HG03354 (cell line): ENCODE measurements at regions not wholly inside any gene's neighbourhood (a gene's known extent, or its start where the extent isn't known, plus 50 kb on each side); places are given as distances from the start of the nearest gene placed in this dataset.
"Not testable (repeated sequence)": the region's sequence is repeated elsewhere in the genome, so short reads cannot be mapped to it uniquely, and the experiment has no call there.

ENCODE experiments used
- ATAC-seq: cut with Tn5 transposase; IDR thresholded peaks from one replicate; pipeline ENCODE4 v1.9.1; 2021; ENCODE audit warnings: mild to moderate bottlenecking; ENCODE audit not compliant: unreplicated experiment, poor library complexity, severe bottlenecking

DNA sequence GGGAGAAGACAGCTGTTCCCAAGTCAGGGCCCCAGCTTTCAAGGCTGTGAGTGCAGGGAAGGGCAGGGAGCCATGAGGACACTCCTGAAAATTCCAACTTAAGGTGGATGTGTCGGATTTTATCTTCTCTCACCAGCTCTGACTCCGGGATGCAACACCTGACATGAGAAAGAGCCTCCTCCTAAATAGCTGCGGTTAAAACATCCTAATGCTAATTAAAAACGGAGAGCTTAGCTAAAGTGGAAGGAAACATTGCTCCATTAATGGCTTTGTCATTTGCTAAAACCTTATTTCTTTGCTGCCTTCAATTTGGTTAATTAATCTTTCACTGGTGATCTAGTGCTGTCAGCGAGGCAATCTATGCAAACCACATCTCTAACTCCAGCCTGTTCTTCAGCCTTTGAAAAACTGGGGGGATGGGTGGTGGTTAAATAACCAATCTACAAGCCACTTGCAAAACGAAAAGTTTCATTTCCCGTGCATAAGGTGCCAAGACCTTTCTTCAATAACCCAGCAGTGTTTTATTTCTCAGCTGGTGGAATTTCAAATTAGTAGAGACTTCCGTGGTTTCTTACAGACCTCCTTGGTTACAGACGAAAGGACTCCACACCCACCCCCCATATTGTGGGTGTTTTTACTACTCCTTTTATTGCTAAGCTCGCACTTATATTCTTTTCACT is 379.6 kb downstream of the MLLT3 start:
- peak; percentile 95 for ATAC-seq

GRCh38 chr9:20240498-20240897 is 381.8 kb downstream of the MLLT3 start:
- no peak for ATAC-seq

DNA sequence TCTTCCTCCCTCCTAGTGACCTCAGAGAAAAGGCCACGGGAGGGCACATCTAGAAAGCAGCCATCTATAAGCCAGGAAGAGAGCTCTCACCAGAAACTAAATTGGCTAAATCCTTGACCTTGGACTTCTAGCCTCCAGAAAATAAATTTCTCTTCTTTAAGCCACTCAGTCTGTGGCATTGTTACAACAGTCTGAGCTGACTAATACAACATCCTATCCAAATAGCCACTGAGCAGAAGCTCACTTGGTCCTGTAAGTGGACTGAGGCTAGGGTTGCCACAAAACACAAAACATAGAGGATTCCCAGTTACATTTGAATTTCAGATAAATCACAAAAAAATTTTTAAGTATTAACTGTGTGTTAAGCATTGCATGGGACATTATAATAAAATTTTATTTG is 383.4 kb downstream of the MLLT3 start:
- no peak for ATAC-seq

GRCh38 chr9:20237686-20238085 is 384.6 kb downstream of the MLLT3 start:
- no peak for ATAC-seq

GRCh38 chr9:20236676-20237075 is 385.6 kb downstream of the MLLT3 start:
- ATAC-seq = no peak

- ATAC-seq = not testable (repeated sequence)
Measured at GRCh38 chr9:20235206-20235605, 387.1 kb downstream of the MLLT3 start.

DNA sequence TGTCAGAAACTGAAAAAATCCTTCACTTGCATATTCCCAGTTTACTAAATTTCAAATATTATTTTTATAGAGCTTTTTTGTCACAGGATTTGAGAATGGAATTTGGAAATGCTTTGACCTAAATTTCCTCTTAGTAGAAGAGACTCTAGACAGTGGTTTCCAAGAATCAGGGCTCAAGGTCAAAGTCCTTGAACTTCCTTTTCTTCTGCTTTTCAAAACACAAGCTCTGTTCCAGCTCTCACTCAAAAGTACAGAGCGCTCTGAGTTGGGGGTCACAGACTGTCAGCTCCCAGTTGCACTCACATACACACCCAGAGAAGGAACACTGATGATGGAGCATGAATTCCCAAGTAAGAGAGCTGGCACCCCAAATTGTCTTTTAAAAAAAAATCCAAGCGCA is 394.2 kb downstream of the MLLT3 start:
- no peak for ATAC-seq

- ATAC-seq = no peak
Measured at GRCh38 chr9:20227166-20227874, 395.0 kb downstream of the MLLT3 start.

DNA sequence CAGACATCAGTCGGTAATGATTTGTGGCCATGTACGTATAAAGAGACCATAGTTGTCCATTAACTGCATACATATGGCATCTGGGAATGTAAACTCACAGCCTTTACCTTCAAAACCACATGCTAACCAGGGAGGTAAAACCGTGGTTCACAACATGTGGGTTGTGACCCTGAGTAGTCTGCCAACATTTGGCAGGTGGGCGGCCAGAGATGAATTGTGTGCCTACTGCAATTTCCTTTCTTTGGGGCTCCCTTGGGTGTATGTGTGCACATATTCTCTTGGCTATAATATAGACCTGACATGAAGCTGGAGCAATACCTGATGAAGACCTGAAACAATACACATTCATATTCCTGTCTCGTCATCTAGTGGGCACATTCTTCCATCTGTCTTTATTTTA is 396.0 kb downstream of the MLLT3 start:
- no peak for ATAC-seq

DNA sequence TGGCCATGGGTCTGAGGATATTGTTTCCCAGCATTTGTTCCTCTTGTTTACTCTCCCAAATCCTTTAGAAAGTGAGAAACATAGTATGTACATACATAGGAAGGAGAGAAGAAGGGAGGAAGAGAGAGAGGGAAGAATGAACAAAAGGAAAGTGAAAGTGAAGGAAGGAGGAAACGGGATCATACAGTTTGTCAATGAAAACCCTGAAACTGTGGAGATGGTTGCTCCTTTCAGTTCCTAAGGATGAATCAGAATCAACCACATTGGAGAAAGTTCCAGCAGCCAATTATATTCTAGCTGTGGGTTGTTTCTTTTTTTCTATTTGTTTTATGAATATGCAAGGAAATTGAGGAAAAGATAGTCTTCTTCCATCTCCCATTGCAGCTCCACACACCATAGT is 396.5 kb downstream of the MLLT3 start:
- ATAC-seq = no peak

DNA sequence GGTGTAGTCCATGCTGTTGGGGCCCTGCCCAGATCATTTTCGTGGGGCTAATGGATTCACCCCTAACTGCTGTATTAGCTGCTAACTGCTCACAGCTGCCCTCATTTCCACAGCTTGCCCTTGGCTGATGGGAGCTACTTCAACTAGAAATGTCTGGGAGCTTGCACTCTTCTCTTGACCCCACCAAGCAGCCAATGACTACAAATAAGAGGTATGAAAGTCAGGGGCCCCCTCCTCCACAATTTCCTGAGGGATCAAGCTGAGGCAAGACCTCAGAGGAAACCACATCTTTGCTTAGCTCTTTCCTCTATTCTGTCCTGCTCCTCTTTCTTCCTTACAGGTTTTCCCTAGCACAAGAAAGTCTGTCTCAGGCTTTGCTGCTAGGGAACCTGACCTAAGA is 397.5 kb downstream of the MLLT3 start:
- ATAC-seq = no peak

- no peak for ATAC-seq
Measured at GRCh38 chr9:20220286-20220685, 402.0 kb downstream of the MLLT3 start.

DNA sequence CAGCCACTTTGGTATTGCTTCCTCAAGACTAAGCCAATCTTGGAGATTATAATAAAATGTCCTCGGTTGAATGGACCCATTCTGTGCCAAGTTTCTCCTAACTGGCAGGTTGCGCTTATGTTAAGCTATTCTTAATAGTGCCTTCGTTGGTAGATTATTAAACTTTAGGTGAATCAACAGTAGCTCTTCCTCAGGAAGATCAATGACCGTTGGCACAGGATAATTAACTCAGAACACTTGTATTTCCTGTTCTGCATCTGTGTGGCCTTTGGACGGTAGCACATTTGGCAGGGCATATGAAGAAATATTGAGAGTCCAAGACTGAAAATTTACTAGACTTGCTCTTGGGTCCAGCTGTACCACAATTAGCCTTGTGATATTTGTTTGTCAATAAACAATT is 402.9 kb downstream of the MLLT3 start:
- no peak for ATAC-seq

- no peak for ATAC-seq
Measured at GRCh38 chr9:20217596-20217995, 404.7 kb downstream of the MLLT3 start.

- no peak for ATAC-seq
Measured at GRCh38 chr9:20216438-20216837, 405.9 kb downstream of the MLLT3 start.

DNA sequence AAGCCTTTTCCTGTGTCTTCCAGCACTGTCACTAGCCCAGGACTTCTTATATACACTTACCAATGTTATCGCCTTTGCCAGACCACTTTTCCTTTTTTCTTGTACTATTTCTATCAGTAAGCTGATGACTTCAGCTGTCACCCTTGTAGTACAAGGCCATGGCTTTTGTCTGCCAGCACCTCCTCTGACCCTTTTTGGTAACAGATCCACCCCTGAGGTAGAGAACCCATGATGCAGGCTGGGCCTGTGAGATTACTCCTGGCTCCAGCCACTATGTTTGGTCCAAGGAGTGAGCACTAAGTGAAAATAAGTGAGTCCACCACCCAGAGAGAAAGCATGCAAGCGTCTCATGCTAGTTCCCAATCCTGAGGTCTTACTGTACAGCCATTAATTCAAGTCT is 406.7 kb downstream of the MLLT3 start:
- ATAC-seq = no peak

- no peak for ATAC-seq
Measured at GRCh38 chr9:20212806-20213205, 409.5 kb downstream of the MLLT3 start.

DNA sequence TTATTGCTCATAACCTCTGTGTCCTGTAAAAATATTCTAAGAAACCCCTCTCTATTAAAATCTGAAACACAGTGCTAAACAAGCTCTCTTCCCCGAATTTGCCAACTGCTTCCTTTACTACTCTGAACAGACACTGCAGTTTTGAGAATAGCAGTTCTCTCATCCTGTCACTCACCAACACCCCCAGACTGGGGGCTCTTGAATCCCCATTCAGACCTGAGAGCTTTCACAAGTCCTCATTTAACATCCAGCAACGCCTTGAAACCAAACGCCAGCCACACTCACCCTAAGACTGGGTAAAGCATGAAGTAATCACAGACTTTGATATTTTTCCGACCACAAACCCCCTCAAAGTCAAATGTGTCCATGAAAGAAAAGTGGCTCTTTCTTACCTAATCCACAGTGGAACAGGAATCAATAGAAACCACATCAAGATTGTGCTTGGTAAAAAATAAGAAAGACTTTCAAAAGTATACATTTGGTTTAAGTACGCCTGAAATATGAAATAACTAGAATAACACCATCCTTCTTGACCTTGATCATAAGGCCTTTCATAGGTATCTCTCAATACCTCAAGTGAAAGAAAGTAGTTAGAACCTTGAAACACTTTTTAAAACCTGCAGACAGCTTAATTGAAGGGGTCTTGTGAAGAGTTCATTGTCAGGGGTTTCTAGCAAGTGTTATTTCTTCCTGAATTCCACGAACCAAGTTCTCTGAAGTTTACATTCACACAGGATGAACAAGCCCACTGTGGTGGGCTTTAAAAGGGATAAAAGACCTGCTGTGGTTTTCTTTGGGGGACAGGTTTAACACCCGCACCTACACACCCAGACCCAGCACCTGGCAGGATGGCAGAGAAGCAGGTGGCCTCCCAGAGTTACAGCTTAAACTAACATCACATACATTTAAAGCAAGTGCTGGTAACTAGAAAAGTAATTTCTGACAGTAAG is 412.6 kb downstream of the MLLT3 start:
- ATAC-seq = peak; percentile 53

- ATAC-seq = peak; percentile 74
Measured at GRCh38 chr9:20208961-20209371, 413.3 kb downstream of the MLLT3 start.

- no peak for ATAC-seq
Measured at GRCh38 chr9:20208226-20208625, 414.1 kb downstream of the MLLT3 start.
